ENCODE measurements at regions not wholly inside any gene's neighbourhood (a gene's known extent, or its start where the extent isn't known, plus 50 kb on each side); places are given as distances from the start of the nearest gene placed in this dataset.

DNA sequence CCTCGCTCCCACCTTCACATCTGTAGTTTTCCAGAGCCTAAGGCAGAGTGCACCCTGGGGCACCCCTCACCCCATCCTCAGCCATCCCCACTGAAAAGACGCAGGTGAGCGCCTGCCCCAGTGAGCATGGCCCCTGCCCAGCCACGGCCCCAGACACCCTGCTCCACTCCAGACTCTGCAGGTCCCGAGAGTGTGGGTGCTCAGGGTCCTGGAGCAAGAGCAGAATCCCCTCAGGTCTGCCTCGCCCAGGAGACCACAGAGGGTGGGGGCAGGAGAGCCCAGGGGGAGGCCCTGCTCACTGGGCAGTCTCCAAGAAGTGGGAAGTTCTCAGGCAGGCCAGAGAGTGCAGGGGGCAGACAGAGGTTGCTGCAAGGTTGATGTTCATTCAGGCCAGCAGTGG, 158.6 kb upstream of the PPP1R26 start:
- no peaks in the 10 kb centered on the region for H3K36me3 ChIP-seq (ENCODE audit: control insufficient read depth, insufficient read depth, low read length)
- no peak overlapping the region for H3K4me3 ChIP-seq (ENCODE audit: low read depth in 2 of 2, low read length in 2 of 2)
- H3K27me3 ChIP-seq (ENCODE audit: control insufficient read depth, insufficient read depth, low read length): peaks cover 6% of the 10 kb centered on the region
- CTCF ChIA-PET: no interaction called here
- DNase-seq (ENCODE audit: low read depth, low spot score) (no peak), ATAC-seq (no peak)
- no peaks in the 10 kb centered on the region for H3K4me1 ChIP-seq (ENCODE audit: control insufficient read depth, insufficient read depth, low read length)
- BruUV-seq (replicated peaks): no TSS peak
- intact Hi-C loops (cut with micrococcal nuclease; ENCODE audit: unreplicated experiment) (no loop called here), in situ Hi-C loops (cut with HindIII; ENCODE audit: low pct_unique_long_range_greater_than_20kb, low sequenced_read_pairs) (no loop called here)
- TF ChIP-seq CTCF (IDR thresholded peaks at IDR 0.05): no peak
- TF ChIP-seq SIN3A (IDR thresholded peaks at IDR 0.05; ENCODE audit: borderline replicate concordance, insufficient read depth, low read depth, low read length): no peak
- TF ChIP-seq TCF7L2 (IDR thresholded peaks at IDR 0.05; ENCODE audit: low read depth, low read length): no peak
- TF ChIP-seq, protein P1, sequence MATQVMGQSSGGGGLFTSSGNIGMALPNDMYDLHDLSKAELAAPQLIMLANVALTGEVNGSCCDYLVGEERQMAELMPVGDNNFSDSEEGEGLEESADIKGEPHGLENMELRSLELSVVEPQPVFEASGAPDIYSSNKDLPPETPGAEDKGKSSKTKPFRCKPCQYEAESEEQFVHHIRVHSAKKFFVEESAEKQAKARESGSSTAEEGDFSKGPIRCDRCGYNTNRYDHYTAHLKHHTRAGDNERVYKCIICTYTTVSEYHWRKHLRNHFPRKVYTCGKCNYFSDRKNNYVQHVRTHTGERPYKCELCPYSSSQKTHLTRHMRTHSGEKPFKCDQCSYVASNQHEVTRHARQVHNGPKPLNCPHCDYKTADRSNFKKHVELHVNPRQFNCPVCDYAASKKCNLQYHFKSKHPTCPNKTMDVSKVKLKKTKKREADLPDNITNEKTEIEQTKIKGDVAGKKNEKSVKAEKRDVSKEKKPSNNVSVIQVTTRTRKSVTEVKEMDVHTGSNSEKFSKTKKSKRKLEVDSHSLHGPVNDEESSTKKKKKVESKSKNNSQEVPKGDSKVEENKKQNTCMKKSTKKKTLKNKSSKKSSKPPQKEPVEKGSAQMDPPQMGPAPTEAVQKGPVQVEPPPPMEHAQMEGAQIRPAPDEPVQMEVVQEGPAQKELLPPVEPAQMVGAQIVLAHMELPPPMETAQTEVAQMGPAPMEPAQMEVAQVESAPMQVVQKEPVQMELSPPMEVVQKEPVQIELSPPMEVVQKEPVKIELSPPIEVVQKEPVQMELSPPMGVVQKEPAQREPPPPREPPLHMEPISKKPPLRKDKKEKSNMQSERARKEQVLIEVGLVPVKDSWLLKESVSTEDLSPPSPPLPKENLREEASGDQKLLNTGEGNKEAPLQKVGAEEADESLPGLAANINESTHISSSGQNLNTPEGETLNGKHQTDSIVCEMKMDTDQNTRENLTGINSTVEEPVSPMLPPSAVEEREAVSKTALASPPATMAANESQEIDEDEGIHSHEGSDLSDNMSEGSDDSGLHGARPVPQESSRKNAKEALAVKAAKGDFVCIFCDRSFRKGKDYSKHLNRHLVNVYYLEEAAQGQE (IDR thresholded peaks at IDR 0.05; ENCODE audit: insufficient read depth in 1 of 2, low read depth in 2 of 2, low read length in 1 of 2): no peak
- TF ChIP-seq POLR2AphosphoS5 (IDR thresholded peaks at IDR 0.05; ENCODE audit: low read depth, low read length): no peak
- H3K27ac ChIP-seq (ENCODE audit: low read length): no peak overlapping the region
- POLR2A ChIA-PET: no interaction called here
- no peaks in the 10 kb centered on the region for H3K9me3 ChIP-seq (ENCODE audit: control insufficient read depth, insufficient read depth, low read depth, low read length)

GRCh38 chr9:135321580-135321979, 158.0 kb upstream of the PPP1R26 start:
- CTCF ChIA-PET: no interaction called here
- BruUV-seq (replicated peaks): no TSS peak
- Histone ChIP-seq H3K4me3 (ENCODE audit: low read depth in 2 of 2, low read length in 2 of 2) (no peak overlapping the region), H3K27ac (ENCODE audit: low read length) (no peak overlapping the region), H3K4me1 (ENCODE audit: control insufficient read depth, insufficient read depth, low read length) (no peaks in the 10 kb centered on the region), H3K27me3 (ENCODE audit: control insufficient read depth, insufficient read depth, low read length) (peaks cover 3% of the 10 kb centered on the region), H3K9me3 (ENCODE audit: control insufficient read depth, insufficient read depth, low read depth, low read length) (no peaks in the 10 kb centered on the region), H3K36me3 (ENCODE audit: control insufficient read depth, insufficient read depth, low read length) (no peaks in the 10 kb centered on the region)
- ATAC-seq (no peak), DNase-seq (ENCODE audit: low read depth, low spot score) (no peak)
- POLR2A ChIA-PET: no interaction called here
- in situ Hi-C loops (cut with HindIII; ENCODE audit: low pct_unique_long_range_greater_than_20kb, low sequenced_read_pairs) (no loop called here), intact Hi-C loops (cut with micrococcal nuclease; ENCODE audit: unreplicated experiment) (no loop called here)
- no peak for TF ChIP-seq POLR2AphosphoS5 (IDR thresholded peaks at IDR 0.05; ENCODE audit: low read depth, low read length)
- TF ChIP-seq SIN3A (IDR thresholded peaks at IDR 0.05; ENCODE audit: borderline replicate concordance, insufficient read depth, low read depth, low read length): no peak
- no peak for TF ChIP-seq TCF7L2 (IDR thresholded peaks at IDR 0.05; ENCODE audit: low read depth, low read length)
- TF ChIP-seq, protein P1 (IDR thresholded peaks at IDR 0.05; ENCODE audit: insufficient read depth in 1 of 2, low read depth in 2 of 2, low read length in 1 of 2): no peak
- no peak for TF ChIP-seq CTCF (IDR thresholded peaks at IDR 0.05)
